CD4-positive, alpha-beta memory T cell (primary cell): ENCODE measurements at regions not wholly inside any gene's neighbourhood (a gene's known extent, or its start where the extent isn't known, plus 50 kb on each side); places are given as distances from the start of the nearest gene placed in this dataset.

Source experiments
- CTCF ChIA-PET: fragments of 350-600 bp; sonication (Branson Sonifier 250); formaldehyde crosslinking; loops from one replicate; lab custom pipeline; 2021; ENCODE audit warnings: inconsistent platforms; ENCODE audit not compliant: partially characterized antibody; lab: Charles Lee
- POLR2A ChIA-PET: fragments of 350-600 bp; sonication (Branson Sonifier 250); formaldehyde crosslinking; loops from one replicate; lab custom pipeline; 2021; ENCODE audit not compliant: partially characterized antibody; lab: Charles Lee
- DNase-seq, 5 donors: peaks; one replicate each; pipeline versions ENCODE4 v3.0.0 to v3.0.0-alpha.2; 2020 to 2022; ENCODE audit warnings: mixed read lengths in 1 of 5
- H3K27ac ChIP-seq: one replicate; pipeline ENCODE4 v1.7.0; 2013; ENCODE audit warnings: low read depth, low read length
- H3K27me3 ChIP-seq: 2 replicates; pipeline ENCODE4 v1.7.0; 2013; ENCODE audit warnings: mild to moderate bottlenecking, low read length, moderate library complexity; ENCODE audit not compliant: insufficient read depth
- H3K36me3 ChIP-seq: 2 replicates; pipeline ENCODE4 v1.7.0; 2013; ENCODE audit warnings: mild to moderate bottlenecking, low read length, moderate library complexity; ENCODE audit not compliant: insufficient read depth
- H3K4me1 ChIP-seq: 2 replicates; pipeline ENCODE4 v1.7.0; 2013; ENCODE audit warnings: mild to moderate bottlenecking, low read length, moderate library complexity; ENCODE audit not compliant: insufficient read depth
- H3K4me3 ChIP-seq, 2 donors: one replicate each; pipeline ENCODE4 v1.7.0; 2013; ENCODE audit warnings: low read length in 2 of 2, mild to moderate bottlenecking in 1 of 2
- H3K9me3 ChIP-seq, 2 donors: one replicate each; pipeline ENCODE4 v1.7.0; 2013; ENCODE audit warnings: low read length in 2 of 2, control low read depth in 1 of 2; ENCODE audit not compliant: control insufficient read depth in 1 of 2
- H3K27ac Mint-ChIP-seq, 7 donors: one replicate each; pipeline ENCODE4 v1.8.0; 2020 to 2021; ENCODE audit warnings: mixed read lengths in 7 of 7, mild to moderate bottlenecking in 6 of 7, inconsistent platforms in 3 of 7, moderate library complexity in 3 of 7
- H3K27me3 Mint-ChIP-seq, 2 donors: one replicate each; pipeline ENCODE4 v1.8.0; 2020 to 2021; ENCODE audit warnings: mixed read lengths in 2 of 2
- H3K36me3 Mint-ChIP-seq, 2 donors: one replicate each; pipeline ENCODE4 v1.8.0; 2020 to 2021; ENCODE audit warnings: mixed read lengths in 2 of 2, inconsistent platforms in 1 of 2, mild to moderate bottlenecking in 1 of 2
- H3K4me1 Mint-ChIP-seq, 4 donors: one replicate each; pipeline ENCODE4 v1.8.0; 2020 to 2021; ENCODE audit warnings: mixed read lengths in 4 of 4, mild to moderate bottlenecking in 1 of 4
- H3K4me3 Mint-ChIP-seq, 8 donors: one replicate each; pipeline ENCODE4 v1.8.0; 2020 to 2021; ENCODE audit warnings: mixed read lengths in 8 of 8, mild to moderate bottlenecking in 7 of 8, moderate library complexity in 6 of 8, inconsistent platforms in 3 of 8
- H3K9me3 Mint-ChIP-seq, 8 donors: one replicate each; pipeline ENCODE4 v1.8.0; 2020 to 2021; ENCODE audit warnings: mixed read lengths in 8 of 8, mild to moderate bottlenecking in 5 of 8, inconsistent platforms in 3 of 8, moderate library complexity in 1 of 8
- intact Hi-C: fragments of 100-400 bp; cut with micrococcal nuclease; formaldehyde crosslinking; loops from one replicate; pipeline ENCODE4 v1.15.1; 2023

GRCh38 chr1:115400426-115400825 is 62.4 kb upstream of the NGF start:
- CTCF ChIA-PET: no interaction called here
- no peak overlapping the region for H3K4me3 Mint-ChIP-seq

DNA sequence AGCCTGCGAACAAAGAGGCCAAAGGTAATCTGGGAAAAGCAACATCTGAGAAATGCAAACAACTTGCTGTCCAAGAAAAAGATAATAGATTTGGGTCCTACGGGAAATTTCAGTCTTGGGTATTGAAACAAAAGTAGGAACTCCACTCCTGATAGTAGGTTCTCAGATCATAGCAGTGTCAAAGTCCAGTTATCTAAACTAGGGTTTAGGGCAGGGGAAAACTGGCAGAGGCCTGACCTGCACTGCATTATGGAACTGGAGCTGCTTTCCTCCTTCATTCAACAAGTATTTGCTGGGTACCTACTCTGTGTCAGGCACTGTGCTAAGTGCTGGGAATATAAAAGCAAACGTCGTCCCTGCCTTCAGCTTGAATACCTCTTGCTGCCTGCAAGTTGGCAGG is 60.7 kb upstream of the NGF start:
- Mint-ChIP-seq H3K36me3 (no peaks in the 10 kb centered on the region), H3K27ac (no peak overlapping the region), H3K9me3 (peaks cover 0 to 2% (median 0%) of the 10 kb centered on the region in 8 donors), H3K4me3 (no peak overlapping the region), H3K4me1 (no peaks in the 10 kb centered on the region), H3K27me3 (peaks cover 3% of the 10 kb centered on the region in 2 donors)
- CTCF ChIA-PET: no interaction called here
- Histone ChIP-seq H3K36me3 (no peaks in the 10 kb centered on the region), H3K27ac (no peak overlapping the region), H3K27me3 (no peaks in the 10 kb centered on the region), H3K4me1 (no peaks in the 10 kb centered on the region), H3K4me3 (no peak overlapping the region), H3K9me3 (no peaks in the 10 kb centered on the region)
- intact Hi-C loops: no loop called here
- DNase-seq: no peak
- POLR2A ChIA-PET: no interaction called here

More at GRCh38 chr1:115400426-115400825, 62.4 kb upstream of the NGF start:
- Histone ChIP-seq H3K36me3 (no peaks in the 10 kb centered on the region), H3K4me1 (no peaks in the 10 kb centered on the region), H3K4me3 (no peak overlapping the region), H3K27me3 (no peaks in the 10 kb centered on the region), H3K27ac (no peak overlapping the region), H3K9me3 (no peaks in the 10 kb centered on the region)
- intact Hi-C loops: no loop called here
- Mint-ChIP-seq H3K4me1 (no peaks in the 10 kb centered on the region), H3K27me3 (peaks cover 0 to 3% of the 10 kb centered on the region in 2 donors), H3K9me3 (peaks cover 0 to 4% (median 0%) of the 10 kb centered on the region in 8 donors), H3K27ac (no peak overlapping the region), H3K36me3 (no peaks in the 10 kb centered on the region)
- POLR2A ChIA-PET: no interaction called here
- no peak for DNase-seq
